Left lung (tissue), 4 donors: ENCODE measurements at regions not wholly inside any gene's neighbourhood (a gene's known extent, or its start where the extent isn't known, plus 50 kb on each side); places are given as distances from the start of the nearest gene placed in this dataset.

Experiments
- ATAC-seq: fragments of 200-7000 bp; cut with Tn5 transposase; one replicate; pipeline ENCODE4 v1.9.1; 2020; ENCODE audit warnings: moderate library complexity
- DNase-seq, 4 donors: peaks; one replicate each; pipeline ENCODE4 v3.0.0-alpha.2; 2013 to 2020
- H3K27ac ChIP-seq, 2 donors: fragments of 200-600 bp; sonication (generic) in 1 of 2; one replicate each; pipeline versions ENCODE4 v1.5.0 to v1.8.0; 2020 to 2021
- H3K27me3 ChIP-seq, 2 donors: fragments of 200-600 bp; sonication (generic) in 1 of 2; one replicate each; pipeline versions ENCODE4 v1.5.0 to v1.8.0; 2020 to 2021
- H3K36me3 ChIP-seq, 2 donors: fragments of 200-600 bp; sonication (generic) in 1 of 2; one replicate each; pipeline versions ENCODE4 v1.5.0 to v1.8.0; 2020 to 2021
- H3K4me1 ChIP-seq, 2 donors: fragments of 200-600 bp; one replicate each; pipeline ENCODE4 v1.8.0; 2021
- H3K4me3 ChIP-seq, 2 donors: fragments of 200-600 bp; sonication (generic) in 1 of 2; one replicate each; pipeline versions ENCODE4 v1.5.0 to v1.8.0; 2020 to 2021; ENCODE audit warnings: mild to moderate bottlenecking in 1 of 2
- H3K9me3 ChIP-seq, 2 donors: fragments of 200-600 bp; sonication (generic) in 1 of 2; one replicate each; pipeline versions ENCODE4 v1.5.0 to v1.8.0; 2020 to 2021
- intact Hi-C, 2 donors: fragments of 100-400 bp; cut with DNase I; formaldehyde crosslinking; loops; one replicate each; pipeline versions ENCODE4 v1.11.2 to v1.14.2; 2022
- TF ChIP-seq, protein P1 (sequence below), 2 donors: fragments of 200-600 bp; sonication (generic) in 1 of 2; IDR thresholded peaks; one replicate each; pipeline versions ENCODE4 v1.5.0 to v1.8.0; 2021; ENCODE audit warnings: antibody characterized with exemption in 2 of 2
- donor health status: DM: no; HTN: yes; CAD: no.
- donor health status: DM: no; HTN: no; CAD: no.

GRCh38 chrX:99750721-99751120 is 659.4 kb downstream of the PCDH19 start:
- no peak for DNase-seq

GRCh38 chrX:99722094-99722493 is 688.0 kb downstream of the PCDH19 start:
- TF ChIP-seq, protein P1, sequence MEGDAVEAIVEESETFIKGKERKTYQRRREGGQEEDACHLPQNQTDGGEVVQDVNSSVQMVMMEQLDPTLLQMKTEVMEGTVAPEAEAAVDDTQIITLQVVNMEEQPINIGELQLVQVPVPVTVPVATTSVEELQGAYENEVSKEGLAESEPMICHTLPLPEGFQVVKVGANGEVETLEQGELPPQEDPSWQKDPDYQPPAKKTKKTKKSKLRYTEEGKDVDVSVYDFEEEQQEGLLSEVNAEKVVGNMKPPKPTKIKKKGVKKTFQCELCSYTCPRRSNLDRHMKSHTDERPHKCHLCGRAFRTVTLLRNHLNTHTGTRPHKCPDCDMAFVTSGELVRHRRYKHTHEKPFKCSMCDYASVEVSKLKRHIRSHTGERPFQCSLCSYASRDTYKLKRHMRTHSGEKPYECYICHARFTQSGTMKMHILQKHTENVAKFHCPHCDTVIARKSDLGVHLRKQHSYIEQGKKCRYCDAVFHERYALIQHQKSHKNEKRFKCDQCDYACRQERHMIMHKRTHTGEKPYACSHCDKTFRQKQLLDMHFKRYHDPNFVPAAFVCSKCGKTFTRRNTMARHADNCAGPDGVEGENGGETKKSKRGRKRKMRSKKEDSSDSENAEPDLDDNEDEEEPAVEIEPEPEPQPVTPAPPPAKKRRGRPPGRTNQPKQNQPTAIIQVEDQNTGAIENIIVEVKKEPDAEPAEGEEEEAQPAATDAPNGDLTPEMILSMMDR (IDR thresholded peaks at IDR 0.05) = no peak
- no peak overlapping the region for H3K4me3 ChIP-seq
- H3K4me1 ChIP-seq = no peaks in the 10 kb centered on the region
- no peak for ATAC-seq
- H3K27ac ChIP-seq = no peak overlapping the region
- DNase-seq = no peak
- H3K9me3 ChIP-seq = no peaks in the 10 kb centered on the region
- no peaks in the 10 kb centered on the region for H3K27me3 ChIP-seq
- intact Hi-C loops = no loop called here
- H3K36me3 ChIP-seq = no peaks in the 10 kb centered on the region

More at GRCh38 chrX:99750721-99751120, 659.4 kb downstream of the PCDH19 start:
- Histone ChIP-seq H3K27me3 (no peaks in the 10 kb centered on the region), H3K4me3 (no peak overlapping the region), H3K27ac (no peak overlapping the region), H3K36me3 (no peaks in the 10 kb centered on the region), H3K9me3 (no peaks in the 10 kb centered on the region), H3K4me1 (no peaks in the 10 kb centered on the region)
- TF ChIP-seq, protein P1 (IDR thresholded peaks at IDR 0.05) = no peak
- intact Hi-C loops = no loop called here
- no peak for ATAC-seq

GRCh38 chrX:99719140-99719539 is 690.9 kb downstream of the PCDH19 start:
- no peak overlapping the region for H3K4me3 ChIP-seq
- TF ChIP-seq, protein P1 (IDR thresholded peaks at IDR 0.05) = no peak
- H3K27ac ChIP-seq = no peak overlapping the region
- intact Hi-C loops = no loop called here
- H3K36me3 ChIP-seq = no peaks in the 10 kb centered on the region
- ATAC-seq = no peak
- H3K4me1 ChIP-seq = no peaks in the 10 kb centered on the region
- H3K27me3 ChIP-seq = no peaks in the 10 kb centered on the region
- no peak for DNase-seq
- H3K9me3 ChIP-seq = no peaks in the 10 kb centered on the region

GRCh38 chrX:99717716-99718115 is 692.4 kb downstream of the PCDH19 start:
- intact Hi-C loops = no loop called here
- H3K27me3 ChIP-seq = no peaks in the 10 kb centered on the region
- no peak for DNase-seq
- TF ChIP-seq, protein P1 (IDR thresholded peaks at IDR 0.05) = no peak
- no peaks in the 10 kb centered on the region for H3K36me3 ChIP-seq
- no peaks in the 10 kb centered on the region for H3K9me3 ChIP-seq
- H3K4me1 ChIP-seq = no peaks in the 10 kb centered on the region
- no peak overlapping the region for H3K27ac ChIP-seq
- H3K4me3 ChIP-seq = no peak overlapping the region
- no peak for ATAC-seq

- no peaks in the 10 kb centered on the region for H3K4me1 ChIP-seq
- no peak for ATAC-seq
- intact Hi-C loops = no loop called here
- TF ChIP-seq, protein P1 (IDR thresholded peaks at IDR 0.05) = no peak
- no peak for DNase-seq
- H3K27me3 ChIP-seq = no peaks in the 10 kb centered on the region
- H3K36me3 ChIP-seq = no peaks in the 10 kb centered on the region
- no peaks in the 10 kb centered on the region for H3K9me3 ChIP-seq
- H3K4me3 ChIP-seq = no peak overlapping the region
- no peak overlapping the region for H3K27ac ChIP-seq
Measured at GRCh38 chrX:99705701-99706100, 704.4 kb downstream of the PCDH19 start.
